Astrocyte of the spinal cord (primary cell): ENCODE measurements at regions not wholly inside any gene's neighbourhood (a gene's known extent, or its start where the extent isn't known, plus 50 kb on each side); places are given as distances from the start of the nearest gene placed in this dataset.

ENCODE experiments used
- DNase-seq: peaks from one replicate; pipeline ENCODE4 v3.0.0; 2011; ENCODE audit warnings: low read depth, low spot score
- H3K4me3 ChIP-seq: 2 replicates; pipeline ENCODE4 v1.5.1; 2011; ENCODE audit warnings: low read depth, mild to moderate bottlenecking, low read length, moderate library complexity
- CTCF ChIP-seq: IDR thresholded peaks from 2 replicates; pipeline ENCODE4 v1.5.1; 2012; ENCODE audit warnings: low read depth, mild to moderate bottlenecking, low read length, inconsistent platforms
- in situ Hi-C: cut with HindIII; loops from 2 replicates; pipeline ENCODE4 v1.10.0; 2017; ENCODE audit warnings: low sequenced_read_pairs

- TF ChIP-seq CTCF: no peak
- in situ Hi-C loops: no loop called here
- no peak for DNase-seq
Observed at GRCh38 chr12:90233168-90234100, 524.8 kb upstream of the ATP2B1 start.

DNA sequence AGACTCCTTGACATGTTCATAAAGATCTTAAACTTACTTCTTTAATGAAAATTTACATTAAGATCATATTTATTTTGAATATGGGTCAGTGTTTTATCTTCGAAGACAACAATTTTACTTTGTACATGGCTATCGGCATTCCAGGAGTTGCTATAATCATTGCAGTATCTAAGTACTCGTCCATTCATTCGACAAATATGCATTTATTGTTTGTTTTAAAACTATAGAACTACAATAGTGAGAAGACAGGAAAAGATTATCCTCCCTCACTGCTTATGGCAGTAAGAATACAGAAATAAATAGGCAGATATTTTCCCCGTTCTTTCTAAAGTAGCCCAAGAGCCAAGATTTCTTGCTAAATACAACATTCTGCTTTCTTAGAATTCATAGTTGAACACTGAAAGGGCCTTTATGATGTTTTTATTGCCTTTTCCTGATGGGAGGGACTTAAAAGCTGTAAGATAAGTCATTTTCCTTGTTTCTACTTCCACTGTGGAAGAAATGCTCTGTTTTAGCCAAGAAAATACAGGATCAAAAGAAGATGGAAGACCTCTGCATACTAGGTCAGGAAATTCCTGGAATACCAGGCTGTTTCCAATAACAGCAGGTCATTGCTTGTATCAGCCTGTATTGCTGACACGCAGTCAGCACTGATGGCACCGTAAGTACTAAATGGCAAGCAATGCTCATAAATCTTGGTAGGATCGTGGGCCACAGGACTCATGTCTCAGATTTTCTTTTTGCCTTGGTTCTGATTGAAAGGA lies 521.0 kb upstream of the ATP2B1 start:
- in situ Hi-C loops: no loop called here
- TF ChIP-seq CTCF: no peak
- no peak overlapping the region for H3K4me3 ChIP-seq
- no peak for DNase-seq

More at GRCh38 chr12:90233168-90234100, 524.8 kb upstream of the ATP2B1 start:
- no peak overlapping the region for H3K4me3 ChIP-seq

DNA sequence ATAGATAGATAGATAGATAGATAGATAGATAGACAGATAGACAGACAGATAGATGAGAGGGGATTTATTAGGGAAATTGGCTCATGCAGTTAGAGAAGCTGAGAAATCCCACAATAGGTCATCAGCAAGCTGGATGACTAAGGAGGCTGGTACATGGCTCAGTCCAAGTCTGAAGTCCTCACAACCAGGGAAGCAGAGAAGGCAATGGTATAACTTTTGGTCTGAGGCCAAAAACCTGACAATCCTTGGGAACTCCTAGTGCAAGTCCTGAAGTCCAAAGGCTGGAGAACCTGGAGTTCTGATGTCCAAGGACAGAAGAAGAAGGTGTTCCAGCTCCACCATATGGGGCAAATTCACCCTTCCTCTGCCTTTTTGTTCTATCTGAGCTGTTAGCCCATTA lies 517.6 kb upstream of the ATP2B1 start:
- in situ Hi-C loops: no loop called here
- DNase-seq: no peak
- no peak overlapping the region for H3K4me3 ChIP-seq
- TF ChIP-seq CTCF: no peak

DNA sequence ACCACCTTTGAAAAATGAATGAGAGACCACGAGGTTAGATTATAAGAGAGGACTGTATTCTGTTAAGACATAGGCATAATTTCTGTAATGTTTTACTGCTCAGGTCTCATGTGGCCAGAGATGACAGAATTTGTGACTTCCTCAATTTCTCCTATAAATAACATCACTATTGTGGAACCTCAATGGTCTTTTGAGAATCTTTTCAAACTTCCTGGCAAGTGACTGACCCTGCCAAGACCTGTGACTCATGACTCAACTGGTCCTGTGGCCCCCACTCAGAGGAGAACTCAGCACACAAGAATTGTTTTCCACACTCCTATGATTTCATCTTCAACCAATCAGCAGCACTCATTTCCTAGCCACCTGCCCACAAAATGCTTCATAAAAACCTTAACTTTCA lies 508.2 kb upstream of the ATP2B1 start:
- in situ Hi-C loops: no loop called here
- no peak overlapping the region for H3K4me3 ChIP-seq
- no peak for TF ChIP-seq CTCF
- peak; percentile 29 for DNase-seq

DNA sequence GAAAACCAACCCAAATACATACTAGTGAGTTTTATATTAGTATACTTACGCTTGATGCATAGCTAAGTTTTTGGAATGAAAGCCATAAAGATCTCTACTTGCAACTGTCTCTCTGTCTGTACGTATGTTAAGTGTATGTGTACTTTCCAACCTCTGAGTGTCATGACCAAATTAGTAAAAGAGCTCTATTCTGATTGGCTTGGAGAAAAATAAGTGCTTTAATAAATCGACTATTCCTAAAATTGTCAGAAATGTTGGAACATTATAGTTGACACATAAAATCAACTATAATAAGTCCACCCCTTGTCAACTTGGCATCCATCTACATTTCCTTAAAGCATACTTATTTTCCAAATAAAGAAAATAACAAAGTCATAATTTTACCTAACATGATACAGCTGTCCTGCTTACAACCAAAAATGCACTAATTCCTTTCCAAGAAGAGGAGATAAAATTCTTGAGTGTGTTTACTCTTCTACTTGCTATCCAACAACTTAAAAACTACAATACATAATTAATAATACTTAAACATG lies 507.4 kb upstream of the ATP2B1 start:
- no peak for DNase-seq
- in situ Hi-C loops: no loop called here
- no peak overlapping the region for H3K4me3 ChIP-seq
- no peak for TF ChIP-seq CTCF

GRCh38 chr12:90211017-90211416 lies 502.4 kb upstream of the ATP2B1 start:
- no peak overlapping the region for H3K4me3 ChIP-seq
- in situ Hi-C loops: no loop called here
- peak; percentile 57 for DNase-seq
- TF ChIP-seq CTCF: no peak
